Colonic mucosa (tissue), 4 donors: ENCODE measurements at regions not wholly inside any gene's neighbourhood (a gene's known extent, or its start where the extent isn't known, plus 50 kb on each side); places are given as distances from the start of the nearest gene placed in this dataset.
"Not testable (repeated sequence)": the region's sequence is repeated elsewhere in the genome, so short reads cannot be mapped to it uniquely, and the experiment has no call there.

Experiments used
- DNase-seq: peaks from one replicate; pipeline ENCODE4 v3.0.0-alpha.2; 2020
- H3K27ac ChIP-seq: fragments of 200-600 bp; one replicate; pipeline ENCODE4 v1.8.0; 2021
- H3K27me3 ChIP-seq: fragments of 200-600 bp; one replicate; pipeline ENCODE4 v1.8.0; 2021
- H3K36me3 ChIP-seq: fragments of 200-600 bp; one replicate; pipeline ENCODE4 v1.8.0; 2021
- H3K4me1 ChIP-seq: fragments of 200-600 bp; one replicate; pipeline ENCODE4 v1.8.0; 2021; ENCODE audit warnings: mild to moderate bottlenecking
- H3K4me3 ChIP-seq: fragments of 200-600 bp; one replicate; pipeline ENCODE4 v1.8.0; 2021
- H3K9ac ChIP-seq, 2 donors: one replicate each; pipeline ENCODE4 v1.7.0; 2013; ENCODE audit warnings: control low read depth in 2 of 2, low read depth in 2 of 2, low read length in 2 of 2
- H3K9me3 ChIP-seq: fragments of 200-600 bp; one replicate; pipeline ENCODE4 v1.8.0; 2021
- intact Hi-C: fragments of 100-400 bp; cut with DNase I; formaldehyde crosslinking; loops from one replicate; pipeline ENCODE4 v1.14.1; 2022
- TF ChIP-seq, protein P1 (sequence below): fragments of 200-600 bp; IDR thresholded peaks from one replicate; pipeline ENCODE4 v1.8.0; 2022; ENCODE audit warnings: antibody characterized with exemption, mild to moderate bottlenecking
- donor health status: healthy.
- donor health status: DM: no; HTN: no; CAD: no.
- donor health status: DM: no; HTN: no; CAD: no.

DNA sequence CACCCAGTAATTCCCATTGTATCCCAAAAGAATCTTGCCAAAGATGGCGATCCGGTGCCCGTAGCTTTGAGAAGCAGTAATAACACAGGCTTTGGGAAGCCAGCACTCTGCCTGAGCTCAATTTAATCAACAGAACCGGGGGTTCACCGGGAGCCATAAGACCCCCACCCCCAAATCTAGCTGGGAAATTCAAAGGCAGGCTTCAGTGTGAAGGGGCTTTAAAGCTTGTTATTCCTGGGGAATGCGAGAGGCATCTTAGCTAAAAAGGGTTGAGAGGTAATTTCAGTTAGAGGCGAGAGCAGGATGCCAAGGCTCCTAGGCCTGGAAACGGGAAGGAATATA, 78.4 kb upstream of the METTL9 start:
- H3K27me3 ChIP-seq, H3K9me3 ChIP-seq, H3K36me3 ChIP-seq, H3K9ac ChIP-seq, DNase-seq, intact Hi-C loops, H3K27ac ChIP-seq, H3K4me3 ChIP-seq, H3K4me1 ChIP-seq: not testable (repeated sequence)

DNA sequence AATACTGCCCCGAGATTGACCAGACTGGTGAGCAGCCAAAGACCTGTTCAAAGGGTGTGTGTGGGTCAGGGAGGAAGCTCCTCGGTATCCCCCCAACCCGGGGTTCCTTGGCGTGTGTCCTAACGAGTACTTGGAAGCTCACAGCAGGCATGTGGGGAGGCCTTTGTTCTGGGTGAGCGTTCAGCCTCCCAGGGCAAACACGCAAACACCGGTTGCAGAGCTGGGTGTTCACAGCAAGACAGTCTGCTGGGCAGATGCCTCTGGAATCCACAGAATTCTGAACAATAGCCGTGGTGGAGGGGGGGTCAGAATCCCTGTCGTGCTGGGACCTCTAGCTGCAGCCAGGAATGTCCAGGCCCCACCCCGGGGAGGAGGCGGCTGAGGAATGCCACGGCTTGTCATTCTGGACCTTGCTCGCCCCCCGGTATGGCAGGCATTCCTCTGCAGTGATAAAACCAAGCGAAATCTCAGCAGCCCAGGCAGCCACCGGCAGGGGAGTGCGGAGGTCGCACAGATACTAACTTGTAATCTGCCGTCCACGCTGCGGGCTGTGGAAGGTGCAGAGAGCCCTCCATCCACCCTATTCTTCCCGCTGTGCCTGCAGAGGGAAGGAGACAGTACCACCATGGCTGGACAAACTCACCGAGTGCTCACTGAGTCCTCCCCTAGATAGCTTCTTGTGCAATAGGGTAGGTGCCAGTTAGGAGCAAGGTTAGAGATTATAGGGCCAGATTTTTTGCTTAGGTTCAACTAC, 77.8 kb upstream of the METTL9 start:
- H3K36me3 ChIP-seq, H3K9me3 ChIP-seq, H3K9ac ChIP-seq, H3K4me3 ChIP-seq, H3K4me1 ChIP-seq, intact Hi-C loops, H3K27ac ChIP-seq, DNase-seq, H3K27me3 ChIP-seq: not testable (repeated sequence)

DNA sequence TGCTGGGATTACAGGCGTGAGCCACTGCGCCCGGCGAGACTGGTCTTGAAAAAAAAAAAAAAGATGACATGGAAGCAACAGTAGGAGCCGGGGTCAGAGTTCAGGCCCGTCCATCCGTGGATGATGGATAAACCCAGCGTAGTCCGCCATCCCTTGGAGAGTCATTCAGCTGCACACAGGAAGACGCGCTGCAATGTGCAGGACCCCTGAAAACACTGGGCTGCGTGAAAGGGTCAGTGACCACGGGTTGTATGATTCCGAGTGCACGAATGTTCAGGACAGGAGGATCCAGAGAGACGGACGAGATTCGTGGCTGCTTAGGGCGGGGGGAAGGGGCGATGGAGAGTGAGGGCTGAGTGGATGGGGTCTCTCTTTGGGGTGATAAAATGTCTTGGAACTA, 76.5 kb upstream of the METTL9 start:
- H3K36me3 ChIP-seq, intact Hi-C loops, H3K4me1 ChIP-seq, H3K27ac ChIP-seq, H3K9ac ChIP-seq, H3K9me3 ChIP-seq, H3K27me3 ChIP-seq, DNase-seq, H3K4me3 ChIP-seq: not testable (repeated sequence)

DNA sequence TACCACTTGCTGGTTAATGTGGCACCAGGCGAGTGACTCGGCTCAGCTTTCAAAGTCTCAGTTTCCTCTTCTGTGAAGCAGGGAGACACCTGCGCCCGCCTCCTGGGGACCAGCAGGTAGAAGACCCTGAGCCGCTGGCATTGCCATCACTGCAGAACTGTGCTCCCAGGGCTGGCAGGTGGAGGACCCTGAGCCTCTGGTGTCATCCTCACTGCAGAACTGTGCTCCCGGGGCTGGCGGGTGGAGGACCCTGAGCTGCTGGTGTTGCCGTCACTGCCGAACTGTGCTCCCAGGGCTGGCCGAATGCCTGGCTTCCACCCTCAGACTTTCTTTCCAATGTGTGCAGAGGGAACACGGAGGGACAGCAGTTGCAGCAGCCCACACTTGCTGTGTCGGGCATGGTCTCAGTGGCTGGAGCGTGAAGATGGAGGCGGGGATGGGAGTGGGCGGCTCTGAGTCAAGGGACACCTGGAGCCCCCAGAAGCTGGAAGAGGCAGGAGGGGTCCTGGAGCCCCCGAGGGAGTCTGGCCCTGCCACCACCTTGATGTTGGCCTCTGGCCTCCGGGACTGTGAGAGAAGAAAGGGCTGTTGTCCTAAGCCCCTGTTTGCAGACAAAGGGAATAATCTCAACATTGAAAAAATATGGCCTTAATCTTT, 75.8 kb upstream of the METTL9 start:
- no peak overlapping the region for H3K4me3 ChIP-seq
- no peak for DNase-seq
- no peaks in the 10 kb centered on the region for H3K4me1 ChIP-seq
- H3K9me3 ChIP-seq: no peaks in the 10 kb centered on the region
- intact Hi-C loops: no loop called here
- H3K27ac ChIP-seq: no peak overlapping the region
- no peaks in the 10 kb centered on the region for H3K36me3 ChIP-seq
- no peak overlapping the region for H3K9ac ChIP-seq
- TF ChIP-seq, protein P1, sequence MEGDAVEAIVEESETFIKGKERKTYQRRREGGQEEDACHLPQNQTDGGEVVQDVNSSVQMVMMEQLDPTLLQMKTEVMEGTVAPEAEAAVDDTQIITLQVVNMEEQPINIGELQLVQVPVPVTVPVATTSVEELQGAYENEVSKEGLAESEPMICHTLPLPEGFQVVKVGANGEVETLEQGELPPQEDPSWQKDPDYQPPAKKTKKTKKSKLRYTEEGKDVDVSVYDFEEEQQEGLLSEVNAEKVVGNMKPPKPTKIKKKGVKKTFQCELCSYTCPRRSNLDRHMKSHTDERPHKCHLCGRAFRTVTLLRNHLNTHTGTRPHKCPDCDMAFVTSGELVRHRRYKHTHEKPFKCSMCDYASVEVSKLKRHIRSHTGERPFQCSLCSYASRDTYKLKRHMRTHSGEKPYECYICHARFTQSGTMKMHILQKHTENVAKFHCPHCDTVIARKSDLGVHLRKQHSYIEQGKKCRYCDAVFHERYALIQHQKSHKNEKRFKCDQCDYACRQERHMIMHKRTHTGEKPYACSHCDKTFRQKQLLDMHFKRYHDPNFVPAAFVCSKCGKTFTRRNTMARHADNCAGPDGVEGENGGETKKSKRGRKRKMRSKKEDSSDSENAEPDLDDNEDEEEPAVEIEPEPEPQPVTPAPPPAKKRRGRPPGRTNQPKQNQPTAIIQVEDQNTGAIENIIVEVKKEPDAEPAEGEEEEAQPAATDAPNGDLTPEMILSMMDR: no peak
- H3K27me3 ChIP-seq: no peaks in the 10 kb centered on the region

DNA sequence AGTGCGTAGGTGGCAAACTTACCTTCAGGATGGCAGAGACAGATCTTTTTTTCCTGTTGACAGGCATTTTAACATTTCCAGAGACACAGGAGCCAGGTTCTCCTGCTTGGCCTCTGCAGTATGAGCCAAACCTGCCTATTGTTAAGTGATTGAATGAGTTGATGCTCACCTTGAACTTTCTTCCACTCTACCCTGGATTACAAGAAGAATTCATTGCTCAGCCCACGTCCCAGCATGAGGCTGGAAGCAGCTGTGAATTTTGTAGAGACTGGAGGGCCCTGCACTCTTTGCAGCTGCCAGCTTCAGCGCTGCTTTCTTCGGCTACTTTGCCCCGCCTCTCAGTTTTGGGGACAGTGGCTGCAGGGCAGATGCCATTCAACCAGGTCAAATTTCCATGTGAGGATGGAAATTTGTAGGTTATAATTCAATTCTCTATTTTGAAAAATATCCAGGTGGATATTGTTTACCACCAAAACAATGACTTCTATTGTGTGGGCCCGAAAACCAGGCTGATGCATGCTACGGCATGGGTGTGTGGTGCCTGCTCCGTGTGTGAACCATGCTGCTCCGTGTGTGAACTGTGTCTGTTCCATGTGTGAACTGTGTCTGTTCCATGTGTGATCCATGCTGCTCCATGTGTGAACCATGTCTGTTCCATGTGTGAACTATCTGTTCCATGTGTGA, 75.2 kb upstream of the METTL9 start:
- Histone ChIP-seq H3K9me3 (no peaks in the 10 kb centered on the region), H3K4me1 (no peaks in the 10 kb centered on the region), H3K36me3 (no peaks in the 10 kb centered on the region), H3K4me3 (no peak overlapping the region), H3K27ac (no peak overlapping the region), H3K27me3 (no peaks in the 10 kb centered on the region), H3K9ac (no peak overlapping the region)
- DNase-seq: no peak
- TF ChIP-seq, protein P1: no peak
- intact Hi-C loops: no loop called here

DNA sequence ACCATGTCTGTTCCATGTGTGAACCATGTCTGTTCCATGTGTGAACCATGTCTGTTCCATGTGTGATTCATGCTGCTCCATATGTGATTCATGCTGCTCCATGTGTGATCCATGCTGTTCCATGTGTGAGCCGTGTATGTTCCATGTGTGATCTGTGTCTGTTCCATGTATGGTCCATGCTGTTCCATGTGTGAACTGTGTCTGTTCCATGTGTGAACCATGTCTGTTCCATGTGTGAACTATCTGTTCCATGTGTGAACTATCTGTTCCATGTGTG, 74.7 kb upstream of the METTL9 start:
- H3K27me3 ChIP-seq, DNase-seq, intact Hi-C loops, H3K9me3 ChIP-seq, H3K36me3 ChIP-seq, H3K9ac ChIP-seq, H3K27ac ChIP-seq, H3K4me1 ChIP-seq, H3K4me3 ChIP-seq: not testable (repeated sequence)

DNA sequence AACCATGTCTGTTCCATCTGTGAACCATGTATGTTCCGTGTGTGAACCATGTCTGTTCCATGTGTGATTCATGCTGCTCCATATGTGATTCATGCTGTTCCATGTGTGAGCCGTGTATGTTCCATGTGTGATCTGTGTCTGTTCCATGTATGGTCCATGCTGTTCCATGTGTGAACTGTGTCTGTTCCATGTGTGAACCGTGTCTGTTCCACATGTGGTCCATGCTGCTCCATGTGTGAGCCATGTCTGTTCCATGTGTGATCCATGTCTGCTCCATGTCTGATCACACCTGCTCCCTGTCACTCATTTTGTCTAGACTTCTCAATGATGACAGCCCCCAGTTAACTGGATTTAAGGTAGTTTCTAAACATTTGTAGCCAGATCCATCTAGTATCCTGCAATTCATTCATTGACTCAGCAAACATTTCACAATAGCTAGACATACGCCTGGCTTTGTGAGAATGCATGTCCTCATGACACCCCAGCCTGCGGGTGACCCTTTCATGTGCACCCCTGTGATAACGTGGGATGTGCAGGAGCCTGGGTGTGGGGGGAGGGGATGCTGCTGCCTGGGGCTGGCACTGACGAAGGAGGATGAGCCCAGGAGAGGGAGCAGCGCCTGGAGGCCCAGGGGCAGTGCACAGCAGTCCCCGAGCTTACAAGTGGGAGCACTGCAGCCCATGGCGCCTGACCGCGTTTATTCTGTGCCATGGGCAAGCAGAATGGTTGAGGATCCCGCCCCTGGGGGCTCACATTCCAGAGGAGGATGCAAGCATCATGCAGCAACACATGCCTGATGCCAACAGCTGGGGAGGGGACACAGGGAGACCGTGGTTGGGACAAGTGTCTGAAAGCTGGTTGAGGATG, 74.1 kb upstream of the METTL9 start:
- H3K27ac ChIP-seq, H3K4me3 ChIP-seq, H3K27me3 ChIP-seq, H3K9ac ChIP-seq, DNase-seq, H3K9me3 ChIP-seq, H3K36me3 ChIP-seq, intact Hi-C loops, H3K4me1 ChIP-seq: not testable (repeated sequence)

DNA sequence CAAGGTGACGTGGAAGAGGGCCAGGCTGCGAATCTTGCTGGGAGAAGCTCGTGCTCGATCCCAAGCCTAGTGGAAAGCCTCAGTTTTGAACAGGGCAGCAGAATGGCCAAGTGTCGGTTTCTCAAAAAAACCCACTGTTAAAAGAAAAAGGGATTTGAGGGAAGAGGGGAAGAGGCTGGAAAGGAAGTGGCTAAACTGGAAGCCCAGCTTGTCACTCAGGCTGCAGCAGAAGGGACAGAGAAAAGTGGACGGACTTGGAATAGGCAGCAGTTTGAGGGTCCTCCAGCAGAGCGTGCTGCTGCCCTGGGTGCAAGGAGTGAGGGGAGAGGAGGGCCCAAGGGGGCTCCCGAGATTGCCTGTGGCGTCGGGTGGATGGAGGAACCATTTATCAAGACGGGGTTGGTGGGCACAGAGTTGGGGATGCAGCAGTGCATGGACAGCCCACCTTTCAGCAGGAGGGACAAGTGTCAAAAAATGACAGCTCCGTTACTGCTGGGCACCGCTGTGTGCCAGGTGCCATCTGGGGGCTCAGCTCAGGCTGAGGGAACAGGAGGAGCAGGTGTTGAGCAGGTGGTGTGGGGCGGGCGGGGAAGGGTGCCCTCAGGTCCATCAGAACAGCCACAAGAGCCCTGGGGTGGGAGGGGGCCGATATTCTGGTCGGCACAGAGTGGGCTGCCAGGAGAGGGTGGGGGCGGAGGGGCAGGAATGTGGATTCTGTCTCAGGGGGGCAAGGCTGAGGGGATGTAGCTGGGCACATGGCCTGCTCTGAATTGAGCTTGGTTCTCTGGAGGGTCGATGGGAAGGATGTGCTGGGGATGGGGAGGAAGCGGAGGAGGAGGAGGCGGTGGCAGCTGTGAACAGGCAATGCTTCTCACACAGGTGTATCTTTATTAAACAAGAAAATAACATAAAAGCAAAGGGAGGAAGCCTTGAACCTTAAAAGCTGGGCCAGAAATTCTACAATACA, 73.1 kb upstream of the METTL9 start:
- H3K36me3 ChIP-seq, H3K4me3 ChIP-seq, H3K4me1 ChIP-seq, H3K9me3 ChIP-seq, DNase-seq, intact Hi-C loops, H3K9ac ChIP-seq, H3K27ac ChIP-seq, H3K27me3 ChIP-seq: not testable (repeated sequence)
